Progenitor cell of endocrine pancreas (in vitro differentiated cells): ENCODE measurements at regions not wholly inside any gene's neighbourhood (a gene's known extent, or its start where the extent isn't known, plus 50 kb on each side); places are given as distances from the start of the nearest gene placed in this dataset.

Source experiments
- DNase-seq: peaks from one replicate; pipeline ENCODE4 v3.0.0; 2021; ENCODE audit warnings: low spot score; ENCODE audit not compliant: unreplicated experiment
- H3K27ac Mint-ChIP-seq: 2 replicates; pipeline ENCODE4 v1.8.0; 2021; ENCODE audit warnings: mild to moderate bottlenecking, moderate library complexity, mixed read lengths
- H3K27me3 Mint-ChIP-seq: 2 replicates; pipeline ENCODE4 v1.8.0; 2021; ENCODE audit warnings: mixed read lengths
- H3K36me3 Mint-ChIP-seq: 2 replicates; pipeline ENCODE4 v1.8.0; 2022; ENCODE audit warnings: mixed read lengths; ENCODE audit not compliant: insufficient read depth
- H3K4me1 Mint-ChIP-seq: 2 replicates; pipeline ENCODE4 v1.8.0; 2021; ENCODE audit warnings: low read depth, mixed read lengths
- H3K4me3 Mint-ChIP-seq: 2 replicates; pipeline ENCODE4 v1.8.0; 2021; ENCODE audit warnings: low read depth, mild to moderate bottlenecking, moderate library complexity, mixed read lengths
- H3K9me3 Mint-ChIP-seq: 2 replicates; pipeline ENCODE4 v1.8.0; 2021; ENCODE audit warnings: low read depth, mixed read lengths
- CTCF ChIP-seq: fragments of 200-600 bp; sonication (generic); IDR thresholded peaks from one replicate; pipeline ENCODE4 v1.5.0; 2021; ENCODE audit warnings: antibody characterized with exemption, mild to moderate bottlenecking; ENCODE audit not compliant: unreplicated experiment

- no peak for DNase-seq
- no peak for TF ChIP-seq CTCF
- Mint-ChIP-seq H3K4me3 (no peak overlapping the region), H3K4me1 (peaks cover 2% of the 10 kb centered on the region), H3K9me3 (no peaks in the 10 kb centered on the region), H3K27ac (no peak overlapping the region), H3K36me3 (no peaks in the 10 kb centered on the region), H3K27me3 (peaks cover 3% of the 10 kb centered on the region)
Observed at GRCh38 chr13:105031306-105031705, 1504.2 kb downstream of the EFNB2 start.

DNA sequence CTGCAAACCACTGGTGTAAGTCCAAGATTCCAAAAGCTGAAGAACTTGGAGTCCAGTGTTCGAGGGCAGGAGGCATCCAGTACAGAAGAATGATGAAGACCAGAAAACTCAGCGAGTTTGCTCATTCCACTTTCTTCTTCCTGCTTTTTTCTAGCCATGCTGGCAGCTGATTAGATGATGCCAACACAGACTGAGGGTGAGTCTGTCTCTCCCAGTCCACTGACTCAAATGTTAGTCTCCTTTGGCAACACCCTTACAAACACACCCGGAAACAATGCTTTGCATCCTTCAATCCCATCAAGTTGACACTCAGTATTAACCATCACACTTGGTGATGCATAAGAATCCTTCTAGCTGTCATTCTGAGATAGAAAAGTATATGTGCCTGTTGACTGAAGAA lies 1504.6 kb downstream of the EFNB2 start:
- Mint-ChIP-seq H3K4me1 (peaks cover 2% of the 10 kb centered on the region), H3K36me3 (no peaks in the 10 kb centered on the region), H3K4me3 (no peak overlapping the region), H3K27ac (no peak overlapping the region), H3K27me3 (peaks cover 3% of the 10 kb centered on the region), H3K9me3 (no peaks in the 10 kb centered on the region)
- no peak for TF ChIP-seq CTCF
- DNase-seq = no peak

DNA sequence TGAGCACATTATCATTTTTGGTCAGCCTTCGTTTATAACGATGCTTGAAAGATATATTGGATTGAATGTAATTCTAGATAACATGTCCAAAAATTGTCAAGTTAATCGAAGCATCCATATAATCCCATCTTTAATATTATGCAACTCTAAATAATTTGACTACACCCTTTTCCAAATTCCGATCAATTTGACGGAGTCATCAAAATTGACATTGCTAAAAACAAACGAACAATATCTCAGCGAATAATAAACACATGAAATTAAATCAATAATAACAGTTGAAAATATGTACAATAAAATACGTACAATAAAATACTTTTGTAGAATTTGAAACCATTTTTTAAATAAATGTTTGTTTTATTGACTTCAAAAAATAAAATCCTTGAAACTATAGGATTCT lies 1516.4 kb downstream of the EFNB2 start:
- H3K4me1 Mint-ChIP-seq = no peaks in the 10 kb centered on the region
- no peaks in the 10 kb centered on the region for H3K9me3 Mint-ChIP-seq
- H3K27me3 Mint-ChIP-seq = no peaks in the 10 kb centered on the region
- no peak for TF ChIP-seq CTCF
- no peak for DNase-seq
- no peak overlapping the region for H3K27ac Mint-ChIP-seq
- no peak overlapping the region for H3K4me3 Mint-ChIP-seq
- no peaks in the 10 kb centered on the region for H3K36me3 Mint-ChIP-seq

DNA sequence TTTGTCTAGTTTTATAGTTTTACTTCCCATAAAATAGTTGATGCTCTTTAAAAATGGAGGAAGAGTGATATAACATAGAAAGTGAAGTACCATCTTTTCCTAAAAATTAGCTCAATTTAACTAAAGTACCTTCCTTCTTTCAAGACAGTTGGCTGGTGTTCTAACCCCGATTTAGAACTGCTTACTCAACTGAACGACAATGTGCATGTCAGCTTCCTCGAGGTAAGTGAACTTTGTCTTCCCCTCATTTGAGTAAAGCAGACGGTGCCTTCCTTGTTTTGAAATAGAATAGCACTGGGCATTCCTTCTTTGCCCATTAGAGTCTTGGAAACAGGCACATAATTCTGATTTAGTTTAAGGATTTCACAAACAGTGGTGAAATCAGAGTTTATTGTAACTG lies 1519.2 kb downstream of the EFNB2 start:
- TF ChIP-seq CTCF = no peak
- no peak for DNase-seq
- no peaks in the 10 kb centered on the region for H3K4me1 Mint-ChIP-seq
- no peaks in the 10 kb centered on the region for H3K36me3 Mint-ChIP-seq
- H3K27me3 Mint-ChIP-seq = no peaks in the 10 kb centered on the region
- no peaks in the 10 kb centered on the region for H3K9me3 Mint-ChIP-seq
- H3K27ac Mint-ChIP-seq = no peak overlapping the region
- no peak overlapping the region for H3K4me3 Mint-ChIP-seq

DNA sequence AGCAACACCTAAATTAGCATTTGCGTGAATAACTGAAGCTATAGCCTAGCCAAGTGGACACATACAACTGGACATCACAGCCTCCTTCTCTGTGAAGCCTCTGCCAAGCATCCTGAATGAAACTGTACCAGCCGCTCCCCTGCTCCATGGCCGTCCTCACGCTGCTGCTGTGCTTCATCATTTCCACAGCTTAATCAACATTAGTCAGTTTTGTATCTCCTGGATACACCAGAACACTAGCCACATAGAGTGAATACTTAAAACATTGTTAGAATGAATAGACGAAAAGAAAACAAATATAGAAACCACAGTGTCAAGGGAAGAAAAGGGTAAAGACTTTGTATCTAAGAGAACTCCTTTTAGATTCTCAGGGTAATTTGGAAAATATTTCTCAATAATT lies 1526.9 kb downstream of the EFNB2 start:
- H3K4me1 Mint-ChIP-seq = no peaks in the 10 kb centered on the region
- DNase-seq = no peak
- H3K36me3 Mint-ChIP-seq = no peaks in the 10 kb centered on the region
- H3K4me3 Mint-ChIP-seq = no peak overlapping the region
- no peaks in the 10 kb centered on the region for H3K27me3 Mint-ChIP-seq
- no peak for TF ChIP-seq CTCF
- no peak overlapping the region for H3K27ac Mint-ChIP-seq
- no peaks in the 10 kb centered on the region for H3K9me3 Mint-ChIP-seq
